ENCODE measurements at regions not wholly inside any gene's neighbourhood (a gene's known extent, or its start where the extent isn't known, plus 50 kb on each side); places are given as distances from the start of the nearest gene placed in this dataset.

DNA sequence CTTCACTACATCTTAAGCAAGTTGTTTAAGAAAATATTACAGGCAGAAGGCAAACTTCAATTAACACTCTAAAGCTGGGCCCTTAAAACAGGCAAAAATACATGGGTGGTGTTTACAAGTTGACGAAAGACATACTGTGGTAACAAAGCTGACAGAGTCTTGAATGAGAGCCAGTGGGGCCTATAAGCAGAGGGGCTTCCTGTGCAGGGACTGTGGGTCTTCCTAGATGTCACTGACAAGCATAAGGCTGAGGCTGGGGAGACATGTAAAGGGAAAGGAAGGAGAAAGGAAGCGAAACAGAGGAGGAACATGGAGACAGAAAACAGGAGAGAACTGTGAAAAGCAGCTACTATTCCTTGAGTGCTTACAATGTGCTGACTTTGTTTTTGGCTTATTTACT lies 308.0 kb upstream of the RPS23 start:
- TF ChIP-seq, protein P1, sequence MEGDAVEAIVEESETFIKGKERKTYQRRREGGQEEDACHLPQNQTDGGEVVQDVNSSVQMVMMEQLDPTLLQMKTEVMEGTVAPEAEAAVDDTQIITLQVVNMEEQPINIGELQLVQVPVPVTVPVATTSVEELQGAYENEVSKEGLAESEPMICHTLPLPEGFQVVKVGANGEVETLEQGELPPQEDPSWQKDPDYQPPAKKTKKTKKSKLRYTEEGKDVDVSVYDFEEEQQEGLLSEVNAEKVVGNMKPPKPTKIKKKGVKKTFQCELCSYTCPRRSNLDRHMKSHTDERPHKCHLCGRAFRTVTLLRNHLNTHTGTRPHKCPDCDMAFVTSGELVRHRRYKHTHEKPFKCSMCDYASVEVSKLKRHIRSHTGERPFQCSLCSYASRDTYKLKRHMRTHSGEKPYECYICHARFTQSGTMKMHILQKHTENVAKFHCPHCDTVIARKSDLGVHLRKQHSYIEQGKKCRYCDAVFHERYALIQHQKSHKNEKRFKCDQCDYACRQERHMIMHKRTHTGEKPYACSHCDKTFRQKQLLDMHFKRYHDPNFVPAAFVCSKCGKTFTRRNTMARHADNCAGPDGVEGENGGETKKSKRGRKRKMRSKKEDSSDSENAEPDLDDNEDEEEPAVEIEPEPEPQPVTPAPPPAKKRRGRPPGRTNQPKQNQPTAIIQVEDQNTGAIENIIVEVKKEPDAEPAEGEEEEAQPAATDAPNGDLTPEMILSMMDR (IDR thresholded peaks at IDR 0.05; ENCODE audit: insufficient read depth, low read depth, low read length) = no peak
- TF ChIP-seq EZH2 (IDR thresholded peaks at IDR 0.05; ENCODE audit: insufficient read depth, low read length) = no peak
